ENCODE measurements at regions not wholly inside any gene's neighbourhood (a gene's known extent, or its start where the extent isn't known, plus 50 kb on each side); places are given as distances from the start of the nearest gene placed in this dataset.

- TF ChIP-seq EP300 (IDR thresholded peaks at IDR 0.05), result no peak
- TF ChIP-seq CTCF (IDR thresholded peaks at IDR 0.05), result no peak
Measured at GRCh38 chr7:85608804-85609203, 421.9 kb upstream of the SEMA3D start.

All from esophagus muscularis mucosa (tissue), 3 donors.